ENCODE measurements at regions not wholly inside any gene's neighbourhood (a gene's known extent, or its start where the extent isn't known, plus 50 kb on each side); places are given as distances from the start of the nearest gene placed in this dataset.

DNA sequence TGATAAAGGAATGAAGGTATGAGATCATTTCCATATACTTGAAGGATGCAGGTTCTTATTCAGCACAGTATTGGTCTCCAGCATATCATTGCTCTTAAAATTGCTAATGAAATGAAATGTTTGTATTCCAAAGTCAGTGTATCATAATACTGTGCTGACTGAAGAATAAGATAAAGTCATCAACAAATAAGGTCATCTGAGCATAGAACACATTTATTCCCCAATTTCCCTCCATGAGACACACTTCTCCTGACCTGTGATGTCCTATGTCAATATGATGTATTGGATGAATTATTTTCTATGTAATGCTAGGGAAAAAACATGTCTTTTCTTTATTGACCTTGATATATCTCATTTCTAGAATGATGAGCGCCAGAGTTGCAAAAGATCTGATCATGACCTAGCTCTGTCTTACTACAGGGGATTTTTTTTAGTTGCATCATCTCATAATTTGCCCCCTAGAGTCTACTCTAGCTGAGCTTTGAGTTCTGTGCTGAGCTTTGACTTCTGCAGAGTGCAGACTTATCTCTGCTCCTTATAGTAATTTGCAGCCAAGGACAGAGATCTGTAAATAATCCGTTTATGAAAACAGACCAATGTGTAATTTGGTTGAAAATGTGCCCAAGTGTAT is 859.8 kb downstream of the TRIB2 start:
- no peaks in the 10 kb centered on the region for H3K9me3 ChIP-seq (ENCODE audit: control insufficient read depth, insufficient read depth, low read length)
- H3K27ac Mint-ChIP-seq, result no peak overlapping the region
- peaks cover 2 to 8% of the 10 kb centered on the region in 2 donors for H3K9me3 Mint-ChIP-seq
- WGBS (ENCODE audit: insufficient coverage), result 76% methylated on average over 2 of the region's 2 CpGs
- intact Hi-C loops (cut with micrococcal nuclease), result no loop called here
- H3K4me1 ChIP-seq (ENCODE audit: control insufficient read depth, insufficient read depth, low read length), result no peaks in the 10 kb centered on the region
- no peaks in the 10 kb centered on the region for H3K27me3 ChIP-seq (ENCODE audit: control insufficient read depth, insufficient read depth, low read length)
- no peak overlapping the region for H3K27ac ChIP-seq (ENCODE audit: low read length)
- TF ChIP-seq, protein P1, sequence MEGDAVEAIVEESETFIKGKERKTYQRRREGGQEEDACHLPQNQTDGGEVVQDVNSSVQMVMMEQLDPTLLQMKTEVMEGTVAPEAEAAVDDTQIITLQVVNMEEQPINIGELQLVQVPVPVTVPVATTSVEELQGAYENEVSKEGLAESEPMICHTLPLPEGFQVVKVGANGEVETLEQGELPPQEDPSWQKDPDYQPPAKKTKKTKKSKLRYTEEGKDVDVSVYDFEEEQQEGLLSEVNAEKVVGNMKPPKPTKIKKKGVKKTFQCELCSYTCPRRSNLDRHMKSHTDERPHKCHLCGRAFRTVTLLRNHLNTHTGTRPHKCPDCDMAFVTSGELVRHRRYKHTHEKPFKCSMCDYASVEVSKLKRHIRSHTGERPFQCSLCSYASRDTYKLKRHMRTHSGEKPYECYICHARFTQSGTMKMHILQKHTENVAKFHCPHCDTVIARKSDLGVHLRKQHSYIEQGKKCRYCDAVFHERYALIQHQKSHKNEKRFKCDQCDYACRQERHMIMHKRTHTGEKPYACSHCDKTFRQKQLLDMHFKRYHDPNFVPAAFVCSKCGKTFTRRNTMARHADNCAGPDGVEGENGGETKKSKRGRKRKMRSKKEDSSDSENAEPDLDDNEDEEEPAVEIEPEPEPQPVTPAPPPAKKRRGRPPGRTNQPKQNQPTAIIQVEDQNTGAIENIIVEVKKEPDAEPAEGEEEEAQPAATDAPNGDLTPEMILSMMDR (IDR thresholded peaks at IDR 0.05), result no peak
- no peak overlapping the region for H3K4me3 Mint-ChIP-seq
- H3K4me1 Mint-ChIP-seq, result no peaks in the 10 kb centered on the region
- no peak overlapping the region for H3K4me3 ChIP-seq (ENCODE audit: low read length)
- no peaks in the 10 kb centered on the region for H3K36me3 ChIP-seq (ENCODE audit: control insufficient read depth, insufficient read depth, low read length)
- no peaks in the 10 kb centered on the region for H3K36me3 Mint-ChIP-seq
- ATAC-seq (no peak), DNase-seq (no peak)
- no peaks in the 10 kb centered on the region for H3K27me3 Mint-ChIP-seq (ENCODE audit: low read depth in 2 of 2)

DNA sequence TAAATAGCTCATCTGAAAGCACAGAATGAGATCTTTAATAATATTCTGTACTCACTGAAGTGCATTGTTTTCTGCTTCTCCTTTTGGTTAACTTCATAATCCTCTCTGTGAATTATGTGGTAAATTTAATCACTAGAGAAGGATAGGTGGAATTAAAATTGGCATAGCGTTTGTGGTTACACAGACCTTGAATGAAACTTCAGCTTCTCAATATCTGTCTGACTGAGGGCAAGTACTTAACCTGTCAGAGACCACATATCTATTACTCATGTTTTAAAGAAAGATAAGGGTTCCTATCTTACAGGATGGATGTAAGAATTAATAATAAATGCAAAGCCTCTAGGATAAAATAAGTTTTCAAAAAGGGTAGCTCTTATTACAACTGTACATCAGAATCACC is 861.8 kb downstream of the TRIB2 start:
- DNase-seq, result no peak
- Mint-ChIP-seq H3K27ac (no peak overlapping the region), H3K27me3 (ENCODE audit: low read depth in 2 of 2) (no peaks in the 10 kb centered on the region), H3K36me3 (no peaks in the 10 kb centered on the region), H3K4me1 (no peaks in the 10 kb centered on the region), H3K4me3 (no peak overlapping the region), H3K9me3 (peaks cover 2 to 5% of the 10 kb centered on the region in 2 donors)
- TF ChIP-seq, protein P1 (IDR thresholded peaks at IDR 0.05), result no peak
- Histone ChIP-seq H3K36me3 (ENCODE audit: control insufficient read depth, insufficient read depth, low read length) (no peaks in the 10 kb centered on the region), H3K27me3 (ENCODE audit: control insufficient read depth, insufficient read depth, low read length) (no peaks in the 10 kb centered on the region), H3K27ac (ENCODE audit: low read length) (no peak overlapping the region), H3K4me1 (ENCODE audit: control insufficient read depth, insufficient read depth, low read length) (no peaks in the 10 kb centered on the region), H3K4me3 (ENCODE audit: low read length) (no peak overlapping the region), H3K9me3 (ENCODE audit: control insufficient read depth, insufficient read depth, low read length) (no peaks in the 10 kb centered on the region)
- no peak for ATAC-seq
- intact Hi-C loops (cut with micrococcal nuclease), result no loop called here
- 71% methylated on average over 1 of the region's 1 CpG for WGBS (ENCODE audit: insufficient coverage)

DNA sequence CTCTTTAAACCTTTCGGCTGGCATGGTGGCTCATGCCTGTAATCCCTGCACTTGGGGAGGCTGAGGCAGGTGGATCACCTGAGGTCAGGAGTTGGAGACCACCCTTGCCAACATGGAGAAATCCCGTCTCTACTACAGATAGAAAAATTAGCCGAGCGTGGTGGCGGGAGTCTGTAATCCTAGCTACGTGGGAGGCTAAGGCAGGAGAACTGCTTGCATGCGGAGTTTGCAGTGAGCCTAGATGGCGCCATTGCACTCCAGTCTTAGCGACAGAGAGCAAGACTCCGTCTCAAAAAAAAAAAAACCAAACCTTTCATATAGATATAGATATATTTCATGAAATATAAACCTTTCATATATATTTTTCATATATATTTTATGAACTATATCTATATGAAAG is 864.7 kb downstream of the TRIB2 start:
- ATAC-seq (no peak), DNase-seq (no peak)
- H3K4me1 Mint-ChIP-seq, result no peaks in the 10 kb centered on the region
- TF ChIP-seq, protein P1 (IDR thresholded peaks at IDR 0.05), result no peak
- intact Hi-C loops (cut with micrococcal nuclease), result no loop called here
- H3K36me3 Mint-ChIP-seq, result no peaks in the 10 kb centered on the region
- no peaks in the 10 kb centered on the region for H3K36me3 ChIP-seq (ENCODE audit: control insufficient read depth, insufficient read depth, low read length)
- no peak overlapping the region for H3K27ac Mint-ChIP-seq
- H3K27ac ChIP-seq (ENCODE audit: low read length), result no peak overlapping the region
- no peaks in the 10 kb centered on the region for H3K27me3 Mint-ChIP-seq (ENCODE audit: low read depth in 2 of 2)
- 91% methylated on average over 7 of the region's 10 CpGs for WGBS (ENCODE audit: insufficient coverage)
- no peaks in the 10 kb centered on the region for H3K4me1 ChIP-seq (ENCODE audit: control insufficient read depth, insufficient read depth, low read length)
- H3K9me3 ChIP-seq (ENCODE audit: control insufficient read depth, insufficient read depth, low read length), result no peaks in the 10 kb centered on the region
- no peaks in the 10 kb centered on the region for H3K27me3 ChIP-seq (ENCODE audit: control insufficient read depth, insufficient read depth, low read length)
- H3K9me3 Mint-ChIP-seq, result peaks cover 6 to 12% of the 10 kb centered on the region in 2 donors
- no peak overlapping the region for H3K4me3 ChIP-seq (ENCODE audit: low read length)
- no peak overlapping the region for H3K4me3 Mint-ChIP-seq

DNA sequence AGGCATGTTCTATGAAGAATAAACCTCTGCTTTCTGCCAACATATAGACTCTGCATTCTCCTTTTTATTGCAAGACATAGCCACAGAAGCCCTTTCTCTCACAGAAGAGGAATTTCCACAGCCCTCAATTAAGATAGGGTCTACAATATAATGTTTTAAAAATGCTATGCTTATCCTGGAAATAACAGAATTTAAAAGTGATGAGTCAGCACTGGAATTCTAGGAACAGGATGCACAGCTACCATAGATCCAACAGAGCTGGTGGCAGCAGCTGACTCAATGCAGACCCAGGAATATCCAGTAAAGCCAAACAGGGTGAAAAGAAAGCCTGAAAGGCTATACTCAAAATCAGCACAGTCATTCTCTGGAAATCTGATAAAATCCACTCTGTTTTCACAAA is 866.9 kb downstream of the TRIB2 start:
- no peaks in the 10 kb centered on the region for H3K4me1 ChIP-seq (ENCODE audit: control insufficient read depth, insufficient read depth, low read length)
- intact Hi-C loops (cut with micrococcal nuclease), result no loop called here
- no peak overlapping the region for H3K4me3 ChIP-seq (ENCODE audit: low read length)
- no peaks in the 10 kb centered on the region for H3K9me3 ChIP-seq (ENCODE audit: control insufficient read depth, insufficient read depth, low read length)
- H3K4me1 Mint-ChIP-seq, result no peaks in the 10 kb centered on the region
- ATAC-seq (no peak), DNase-seq (no peak)
- H3K36me3 ChIP-seq (ENCODE audit: control insufficient read depth, insufficient read depth, low read length), result no peaks in the 10 kb centered on the region
- no peaks in the 10 kb centered on the region for H3K36me3 Mint-ChIP-seq
- no peak overlapping the region for H3K4me3 Mint-ChIP-seq
- H3K9me3 Mint-ChIP-seq, result peaks cover 4 to 12% of the 10 kb centered on the region in 2 donors
- no peak overlapping the region for H3K27ac Mint-ChIP-seq
- no peaks in the 10 kb centered on the region for H3K27me3 Mint-ChIP-seq (ENCODE audit: low read depth in 2 of 2)
- TF ChIP-seq, protein P1 (IDR thresholded peaks at IDR 0.05), result no peak
- H3K27me3 ChIP-seq (ENCODE audit: control insufficient read depth, insufficient read depth, low read length), result no peaks in the 10 kb centered on the region
- H3K27ac ChIP-seq (ENCODE audit: low read length), result no peak overlapping the region

Data from natural killer cell (primary cell).